ENCODE measurements at regions not wholly inside any gene's neighbourhood (a gene's known extent, or its start where the extent isn't known, plus 50 kb on each side); places are given as distances from the start of the nearest gene placed in this dataset.

- TF ChIP-seq CTCF (IDR thresholded peaks at IDR 0.05) (no peak), POLR2A (IDR thresholded peaks at IDR 0.05) (no peak)
Observed at GRCh38 chr2:2413525-2413924, 82.5 kb upstream of the MYT1L start.

Measured in lower leg skin (tissue), 3 donors.